ENCODE measurements at regions not wholly inside any gene's neighbourhood (a gene's known extent, or its start where the extent isn't known, plus 50 kb on each side); places are given as distances from the start of the nearest gene placed in this dataset.

DNA sequence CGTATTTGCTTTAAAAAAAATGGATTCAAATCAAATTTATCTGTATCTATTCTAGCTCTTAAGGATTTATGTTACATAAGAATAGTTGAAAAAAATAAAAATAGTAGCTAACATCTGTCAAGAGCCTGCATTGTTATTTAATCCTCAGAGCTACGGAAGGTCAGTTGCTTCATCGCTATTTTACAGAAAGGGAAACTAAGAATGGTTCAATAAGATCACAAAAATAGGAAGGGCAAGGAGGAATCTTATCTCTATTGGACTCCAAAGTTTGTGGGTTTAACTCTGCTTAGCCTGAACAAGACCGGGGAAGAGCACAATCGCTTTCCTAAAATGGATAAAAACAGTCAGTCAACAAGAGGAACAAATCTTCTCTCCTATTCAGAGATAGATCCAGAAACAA is 270.2 kb upstream of the SMIM31 start:
- Histone ChIP-seq H3K9me3 (no peaks in the 10 kb centered on the region), H3K4me3 (no peak overlapping the region), H3K27me3 (no peaks in the 10 kb centered on the region), H3K4me1 (no peaks in the 10 kb centered on the region), H3K27ac (no peak overlapping the region), H3K36me3 (no peaks in the 10 kb centered on the region)
- TF ChIP-seq, protein P1, sequence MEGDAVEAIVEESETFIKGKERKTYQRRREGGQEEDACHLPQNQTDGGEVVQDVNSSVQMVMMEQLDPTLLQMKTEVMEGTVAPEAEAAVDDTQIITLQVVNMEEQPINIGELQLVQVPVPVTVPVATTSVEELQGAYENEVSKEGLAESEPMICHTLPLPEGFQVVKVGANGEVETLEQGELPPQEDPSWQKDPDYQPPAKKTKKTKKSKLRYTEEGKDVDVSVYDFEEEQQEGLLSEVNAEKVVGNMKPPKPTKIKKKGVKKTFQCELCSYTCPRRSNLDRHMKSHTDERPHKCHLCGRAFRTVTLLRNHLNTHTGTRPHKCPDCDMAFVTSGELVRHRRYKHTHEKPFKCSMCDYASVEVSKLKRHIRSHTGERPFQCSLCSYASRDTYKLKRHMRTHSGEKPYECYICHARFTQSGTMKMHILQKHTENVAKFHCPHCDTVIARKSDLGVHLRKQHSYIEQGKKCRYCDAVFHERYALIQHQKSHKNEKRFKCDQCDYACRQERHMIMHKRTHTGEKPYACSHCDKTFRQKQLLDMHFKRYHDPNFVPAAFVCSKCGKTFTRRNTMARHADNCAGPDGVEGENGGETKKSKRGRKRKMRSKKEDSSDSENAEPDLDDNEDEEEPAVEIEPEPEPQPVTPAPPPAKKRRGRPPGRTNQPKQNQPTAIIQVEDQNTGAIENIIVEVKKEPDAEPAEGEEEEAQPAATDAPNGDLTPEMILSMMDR (IDR thresholded peaks at IDR 0.05) = no peak
- no peak for ATAC-seq
- no peak for DNase-seq
- intact Hi-C loops (cut with DNase I) = no loop called here

DNA sequence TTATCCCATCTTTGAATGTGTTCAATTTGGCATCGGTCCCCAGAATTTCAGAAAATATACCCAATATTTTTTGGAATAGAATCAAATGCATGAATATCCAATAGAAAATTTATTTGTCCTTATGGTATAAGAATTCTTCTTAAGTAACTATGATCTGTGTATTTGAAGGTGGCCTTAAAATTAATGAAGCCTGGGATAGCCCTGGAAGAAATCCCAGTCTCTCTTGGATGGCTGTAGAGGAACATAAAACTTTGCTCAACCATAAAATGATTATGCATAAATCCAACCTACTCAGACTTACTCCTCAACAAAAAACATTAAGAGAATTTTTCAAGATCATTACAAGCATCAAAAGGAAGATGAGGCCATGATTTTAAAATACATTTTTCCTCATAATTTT is 269.4 kb upstream of the SMIM31 start:
- Histone ChIP-seq H3K36me3 (no peaks in the 10 kb centered on the region), H3K4me3 (no peak overlapping the region), H3K9me3 (no peaks in the 10 kb centered on the region), H3K27me3 (no peaks in the 10 kb centered on the region), H3K4me1 (no peaks in the 10 kb centered on the region), H3K27ac (no peak overlapping the region)
- intact Hi-C loops (cut with DNase I) = no loop called here
- TF ChIP-seq, protein P1 (IDR thresholded peaks at IDR 0.05) = no peak
- no peak for DNase-seq
- no peak for ATAC-seq

DNA sequence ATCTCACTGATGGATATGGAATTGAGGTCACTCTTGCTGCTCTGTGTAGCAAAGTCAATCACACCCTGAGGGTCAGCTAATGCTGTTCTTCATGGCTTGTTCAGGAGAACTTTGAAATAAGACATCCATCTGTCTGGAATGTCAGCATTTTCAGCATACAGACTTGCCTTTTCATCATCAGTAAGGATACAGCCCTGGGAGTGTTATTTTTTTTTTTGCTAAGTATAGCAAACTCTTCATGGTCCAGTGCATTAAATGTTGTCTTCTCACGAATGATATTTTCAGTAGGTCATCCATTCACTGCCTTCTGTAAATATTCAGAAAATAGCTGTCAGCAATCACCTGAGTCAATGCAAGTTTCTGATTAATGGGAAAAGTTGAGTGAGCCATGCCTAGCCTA is 268.8 kb upstream of the SMIM31 start:
- H3K9me3 ChIP-seq = no peaks in the 10 kb centered on the region
- TF ChIP-seq, protein P1 (IDR thresholded peaks at IDR 0.05) = no peak
- H3K36me3 ChIP-seq = no peaks in the 10 kb centered on the region
- H3K4me1 ChIP-seq = no peaks in the 10 kb centered on the region
- H3K27me3 ChIP-seq = no peaks in the 10 kb centered on the region
- H3K27ac ChIP-seq = no peak overlapping the region
- DNase-seq (no peak), ATAC-seq (no peak)
- intact Hi-C loops (cut with DNase I) = no loop called here
- H3K4me3 ChIP-seq = no peak overlapping the region

DNA sequence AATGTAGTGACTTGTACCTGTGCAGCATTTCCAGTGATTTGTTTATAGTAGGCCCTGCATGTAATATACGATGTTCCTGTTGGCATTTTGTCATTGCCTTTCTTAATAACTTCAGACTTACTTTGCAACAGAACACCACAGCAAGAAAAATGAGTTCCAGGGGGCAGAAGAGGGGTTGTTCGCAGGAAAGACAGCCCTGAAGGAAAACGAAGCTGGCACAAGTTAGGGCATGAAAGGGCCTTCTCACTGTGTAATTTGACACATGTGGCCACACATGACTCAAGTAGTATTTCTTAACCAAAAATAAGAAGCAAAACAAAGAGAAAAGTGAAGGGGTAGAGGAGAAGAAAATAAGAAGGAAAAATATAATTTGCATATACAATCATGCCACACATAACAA is 265.8 kb upstream of the SMIM31 start:
- no peak overlapping the region for H3K27ac ChIP-seq
- TF ChIP-seq, protein P1 (IDR thresholded peaks at IDR 0.05) = no peak
- DNase-seq (no peak), ATAC-seq (no peak)
- no peaks in the 10 kb centered on the region for H3K9me3 ChIP-seq
- no peaks in the 10 kb centered on the region for H3K36me3 ChIP-seq
- H3K4me3 ChIP-seq = no peak overlapping the region
- no peaks in the 10 kb centered on the region for H3K27me3 ChIP-seq
- intact Hi-C loops (cut with DNase I) = no loop called here
- no peaks in the 10 kb centered on the region for H3K4me1 ChIP-seq

DNA sequence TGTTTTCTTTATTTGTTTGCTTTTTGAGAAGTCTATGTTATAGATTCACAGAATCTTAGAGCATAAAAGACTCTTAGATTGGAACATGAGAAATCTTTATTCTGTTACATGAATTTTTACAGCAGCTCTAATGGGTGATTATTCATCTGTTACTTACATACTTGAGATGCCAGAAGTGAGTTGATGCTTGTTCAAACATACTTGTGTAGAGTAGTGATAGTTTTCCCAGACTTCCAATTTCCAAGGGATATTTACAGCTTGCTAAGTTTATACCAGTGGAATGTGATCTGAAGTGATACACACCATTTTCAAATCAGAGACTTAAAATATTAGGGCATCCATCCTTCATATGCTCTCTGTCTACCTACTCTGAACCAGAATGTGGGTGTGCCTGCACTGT is 252.9 kb upstream of the SMIM31 start:
- ATAC-seq = peak; percentile 40

DNA sequence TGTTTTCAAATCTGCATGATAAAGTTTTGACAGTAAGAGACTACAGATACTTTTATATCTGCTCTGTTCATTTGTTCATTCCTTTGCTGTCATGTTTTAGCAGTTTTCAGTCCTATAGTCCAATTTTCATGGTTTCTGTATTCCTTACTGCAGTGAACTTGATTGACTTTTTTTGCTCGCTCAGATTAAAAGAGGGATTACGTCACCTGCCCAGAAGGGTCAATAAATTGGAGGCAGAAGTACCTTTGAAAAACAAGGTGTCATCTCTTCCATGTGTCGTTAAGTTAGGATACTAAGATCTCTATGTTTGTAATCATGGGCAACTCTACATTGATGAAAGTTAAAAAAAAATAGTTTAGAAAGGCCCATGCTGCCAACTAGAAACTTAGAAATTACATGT is 250.1 kb upstream of the SMIM31 start:
- intact Hi-C loops (cut with DNase I) = no loop called here
- no peaks in the 10 kb centered on the region for H3K9me3 ChIP-seq
- DNase-seq (no peak), ATAC-seq (no peak)
- no peaks in the 10 kb centered on the region for H3K27me3 ChIP-seq
- TF ChIP-seq, protein P1 (IDR thresholded peaks at IDR 0.05) = no peak
- H3K36me3 ChIP-seq = no peaks in the 10 kb centered on the region
- no peak overlapping the region for H3K4me3 ChIP-seq
- H3K27ac ChIP-seq = no peak overlapping the region
- no peaks in the 10 kb centered on the region for H3K4me1 ChIP-seq

More for the DNA sequence above, 252.9 kb upstream of the SMIM31 start:
- Histone ChIP-seq H3K36me3 (no peaks in the 10 kb centered on the region), H3K9me3 (no peaks in the 10 kb centered on the region), H3K27ac (no peak overlapping the region), H3K4me3 (no peak overlapping the region), H3K27me3 (no peaks in the 10 kb centered on the region), H3K4me1 (no peaks in the 10 kb centered on the region)
- no peak for DNase-seq
- intact Hi-C loops (cut with DNase I) = no loop called here
- TF ChIP-seq, protein P1 (IDR thresholded peaks at IDR 0.05) = no peak

Data from upper lobe of right lung (tissue), 1 donor.